ENCODE measurements at regions not wholly inside any gene's neighbourhood (a gene's known extent, or its start where the extent isn't known, plus 50 kb on each side); places are given as distances from the start of the nearest gene placed in this dataset.

- TF ChIP-seq TAF1 (IDR thresholded peaks at IDR 0.05; ENCODE audit: low read depth, low read length) (no peak), POLR2AphosphoS5 (IDR thresholded peaks at IDR 0.05; ENCODE audit: low read depth, low read length) (no peak), SPI1 (IDR thresholded peaks at IDR 0.05; ENCODE audit: low read depth, low read length) (no peak), PAX5 (IDR thresholded peaks at IDR 0.05; ENCODE audit: insufficient read depth, low read length, severe bottlenecking) (no peak), POLR2A (IDR thresholded peaks at IDR 0.05; ENCODE audit: low read depth, low read length) (no peak), POU2F2 (IDR thresholded peaks at IDR 0.05; ENCODE audit: low read depth, low read length) (no peak)
- DNase-seq (ENCODE audit: insufficient read length, low spot score) (no peak), FAIRE-seq (no peak)
These were observed 77.3 kb upstream of the SH3BP4 start for GRCh38 chr2:234874347-234875046.

GRCh38 chr2:234873828-234874173, 78.0 kb upstream of the SH3BP4 start:
- DNase-seq (ENCODE audit: insufficient read length, low spot score) (no peak), FAIRE-seq (no peak)
- TF ChIP-seq TAF1 (IDR thresholded peaks at IDR 0.05; ENCODE audit: low read depth, low read length) = no peak

GRCh38 chr2:234873103-234873827, 78.6 kb upstream of the SH3BP4 start:
- TF ChIP-seq POLR2AphosphoS5 (IDR thresholded peaks at IDR 0.05; ENCODE audit: low read depth, low read length) (no peak), PAX5 (IDR thresholded peaks at IDR 0.05; ENCODE audit: insufficient read depth, low read length, severe bottlenecking) (no peak), POLR2A (IDR thresholded peaks at IDR 0.05; ENCODE audit: low read depth, low read length) (no peak), SPI1 (IDR thresholded peaks at IDR 0.05; ENCODE audit: low read depth, low read length) (no peak), POU2F2 (IDR thresholded peaks at IDR 0.05; ENCODE audit: low read depth, low read length) (no peak), TAF1 (IDR thresholded peaks at IDR 0.05; ENCODE audit: low read depth, low read length) (no peak)
- FAIRE-seq = no peak
- DNase-seq (ENCODE audit: insufficient read length, low spot score) = no peak

GRCh38 chr2:234869969-234870368, 81.8 kb upstream of the SH3BP4 start:
- no peak for DNase-seq (ENCODE audit: insufficient read length, low spot score)
- FAIRE-seq = no peak
- TF ChIP-seq PAX5 (IDR thresholded peaks at IDR 0.05; ENCODE audit: insufficient read depth, low read length, severe bottlenecking) = no peak
- TF ChIP-seq POLR2AphosphoS5 (IDR thresholded peaks at IDR 0.05; ENCODE audit: low read depth, low read length) = no peak
- TF ChIP-seq POU2F2 (IDR thresholded peaks at IDR 0.05; ENCODE audit: low read depth, low read length) = no peak
- no peak for TF ChIP-seq TAF1 (IDR thresholded peaks at IDR 0.05; ENCODE audit: low read depth, low read length)
- TF ChIP-seq SPI1 (IDR thresholded peaks at IDR 0.05; ENCODE audit: low read depth, low read length) = no peak
- TF ChIP-seq POLR2A (IDR thresholded peaks at IDR 0.05; ENCODE audit: low read depth, low read length) = no peak

- no peak for TF ChIP-seq POLR2AphosphoS5 (IDR thresholded peaks at IDR 0.05; ENCODE audit: low read depth, low read length)
- TF ChIP-seq SPI1 (IDR thresholded peaks at IDR 0.05; ENCODE audit: low read depth, low read length) = no peak
- no peak for TF ChIP-seq PAX5 (IDR thresholded peaks at IDR 0.05; ENCODE audit: insufficient read depth, low read length, severe bottlenecking)
- no peak for TF ChIP-seq TAF1 (IDR thresholded peaks at IDR 0.05; ENCODE audit: low read depth, low read length)
- no peak for TF ChIP-seq POU2F2 (IDR thresholded peaks at IDR 0.05; ENCODE audit: low read depth, low read length)
- no peak for TF ChIP-seq POLR2A (IDR thresholded peaks at IDR 0.05; ENCODE audit: low read depth, low read length)
- no peak for FAIRE-seq
- DNase-seq (ENCODE audit: insufficient read length, low spot score) = no peak
These were observed 82.7 kb upstream of the SH3BP4 start for GRCh38 chr2:234869164-234869563.

- no peak for DNase-seq (ENCODE audit: insufficient read length, low spot score)
- no peak for FAIRE-seq
- TF ChIP-seq POU2F2 (IDR thresholded peaks at IDR 0.05; ENCODE audit: low read depth, low read length) = no peak
- no peak for TF ChIP-seq SPI1 (IDR thresholded peaks at IDR 0.05; ENCODE audit: low read depth, low read length)
- no peak for TF ChIP-seq PAX5 (IDR thresholded peaks at IDR 0.05; ENCODE audit: insufficient read depth, low read length, severe bottlenecking)
- no peak for TF ChIP-seq POLR2AphosphoS5 (IDR thresholded peaks at IDR 0.05; ENCODE audit: low read depth, low read length)
- no peak for TF ChIP-seq POLR2A (IDR thresholded peaks at IDR 0.05; ENCODE audit: low read depth, low read length)
- no peak for TF ChIP-seq TAF1 (IDR thresholded peaks at IDR 0.05; ENCODE audit: low read depth, low read length)
These were observed 83.9 kb upstream of the SH3BP4 start for GRCh38 chr2:234867882-234868285.

GRCh38 chr2:234865586-234865985, 86.2 kb upstream of the SH3BP4 start:
- DNase-seq (ENCODE audit: insufficient read length, low spot score) = no peak
- no peak for TF ChIP-seq PAX5 (IDR thresholded peaks at IDR 0.05; ENCODE audit: insufficient read depth, low read length, severe bottlenecking)
- TF ChIP-seq POLR2A (IDR thresholded peaks at IDR 0.05; ENCODE audit: low read depth, low read length) = no peak
- no peak for TF ChIP-seq TAF1 (IDR thresholded peaks at IDR 0.05; ENCODE audit: low read depth, low read length)
- TF ChIP-seq SPI1 (IDR thresholded peaks at IDR 0.05; ENCODE audit: low read depth, low read length) = no peak
- TF ChIP-seq POLR2AphosphoS5 (IDR thresholded peaks at IDR 0.05; ENCODE audit: low read depth, low read length) = no peak
- no peak for TF ChIP-seq POU2F2 (IDR thresholded peaks at IDR 0.05; ENCODE audit: low read depth, low read length)
- no peak for FAIRE-seq

- no peak for FAIRE-seq
- TF ChIP-seq POLR2A (IDR thresholded peaks at IDR 0.05; ENCODE audit: low read depth, low read length) = no peak
- no peak for TF ChIP-seq PAX5 (IDR thresholded peaks at IDR 0.05; ENCODE audit: insufficient read depth, low read length, severe bottlenecking)
- no peak for DNase-seq (ENCODE audit: insufficient read length, low spot score)
These were observed 86.8 kb upstream of the SH3BP4 start for GRCh38 chr2:234865040-234865439.

- FAIRE-seq (no peak), DNase-seq (ENCODE audit: insufficient read length, low spot score) (no peak)
- TF ChIP-seq POLR2AphosphoS5 (IDR thresholded peaks at IDR 0.05; ENCODE audit: low read depth, low read length) (no peak), POLR2A (IDR thresholded peaks at IDR 0.05; ENCODE audit: low read depth, low read length) (no peak), PAX5 (IDR thresholded peaks at IDR 0.05; ENCODE audit: insufficient read depth, low read length, severe bottlenecking) (no peak), TAF1 (IDR thresholded peaks at IDR 0.05; ENCODE audit: low read depth, low read length) (no peak), SPI1 (IDR thresholded peaks at IDR 0.05; ENCODE audit: low read depth, low read length) (no peak), POU2F2 (IDR thresholded peaks at IDR 0.05; ENCODE audit: low read depth, low read length) (no peak)
These were observed 87.3 kb upstream of the SH3BP4 start for GRCh38 chr2:234864506-234864905.

Measured in GM12891 (cell line).